K562 (cell line): ENCODE measurements at regions not wholly inside any gene's neighbourhood (a gene's known extent, or its start where the extent isn't known, plus 50 kb on each side); places are given as distances from the start of the nearest gene placed in this dataset.

Experiments used
- MEF2A ChIP-seq: IDR thresholded peaks from 2 replicates; pipeline ENCODE4 v1.6.1; 2011; ENCODE audit warnings: low read depth, mild to moderate bottlenecking, low read length, moderate library complexity; ENCODE audit not compliant: control insufficient read depth
- NCOR1 ChIP-seq: fragments of 450-650 bp; IDR thresholded peaks from 2 replicates; pipeline ENCODE4 v1.6.1; 2016; ENCODE audit warnings: mild to moderate bottlenecking, moderate library complexity
- PYGO2 ChIP-seq: fragments of 450-650 bp; IDR thresholded peaks from 2 replicates; pipeline ENCODE4 v1.6.1; 2016; ENCODE audit warnings: mild to moderate bottlenecking, missing genetic modification characterization, moderate library complexity, missing compliant biosample characterization
- ZZZ3 ChIP-seq: fragments of 450-650 bp; IDR thresholded peaks from 2 replicates; pipeline ENCODE4 v1.6.1; 2016; ENCODE audit warnings: antibody characterized with exemption, mild to moderate bottlenecking, moderate library complexity
- TF ChIP-seq, protein P1 (sequence below), 2 experiments: fragments of 450-650 bp; formaldehyde crosslinking in 1 of 2; IDR thresholded peaks; 2 replicates each; pipeline versions ENCODE4 v1.4.0 to v1.6.1; 2014 to 2020; ENCODE audit warnings: mild to moderate bottlenecking in 2 of 2, borderline replicate concordance in 1 of 2, low read depth in 1 of 2
- TF ChIP-seq, protein P2 (sequence below): sonication (generic); formaldehyde crosslinking; IDR thresholded peaks from 2 replicates; pipeline ENCODE4 v1.8.0; 2022; ENCODE audit warnings: mild to moderate bottlenecking, missing genetic modification reagents

GRCh38 chr2:114213808-114214207 lies 228.6 kb upstream of the DPP10 start (continued):
- TF ChIP-seq, protein P1, sequence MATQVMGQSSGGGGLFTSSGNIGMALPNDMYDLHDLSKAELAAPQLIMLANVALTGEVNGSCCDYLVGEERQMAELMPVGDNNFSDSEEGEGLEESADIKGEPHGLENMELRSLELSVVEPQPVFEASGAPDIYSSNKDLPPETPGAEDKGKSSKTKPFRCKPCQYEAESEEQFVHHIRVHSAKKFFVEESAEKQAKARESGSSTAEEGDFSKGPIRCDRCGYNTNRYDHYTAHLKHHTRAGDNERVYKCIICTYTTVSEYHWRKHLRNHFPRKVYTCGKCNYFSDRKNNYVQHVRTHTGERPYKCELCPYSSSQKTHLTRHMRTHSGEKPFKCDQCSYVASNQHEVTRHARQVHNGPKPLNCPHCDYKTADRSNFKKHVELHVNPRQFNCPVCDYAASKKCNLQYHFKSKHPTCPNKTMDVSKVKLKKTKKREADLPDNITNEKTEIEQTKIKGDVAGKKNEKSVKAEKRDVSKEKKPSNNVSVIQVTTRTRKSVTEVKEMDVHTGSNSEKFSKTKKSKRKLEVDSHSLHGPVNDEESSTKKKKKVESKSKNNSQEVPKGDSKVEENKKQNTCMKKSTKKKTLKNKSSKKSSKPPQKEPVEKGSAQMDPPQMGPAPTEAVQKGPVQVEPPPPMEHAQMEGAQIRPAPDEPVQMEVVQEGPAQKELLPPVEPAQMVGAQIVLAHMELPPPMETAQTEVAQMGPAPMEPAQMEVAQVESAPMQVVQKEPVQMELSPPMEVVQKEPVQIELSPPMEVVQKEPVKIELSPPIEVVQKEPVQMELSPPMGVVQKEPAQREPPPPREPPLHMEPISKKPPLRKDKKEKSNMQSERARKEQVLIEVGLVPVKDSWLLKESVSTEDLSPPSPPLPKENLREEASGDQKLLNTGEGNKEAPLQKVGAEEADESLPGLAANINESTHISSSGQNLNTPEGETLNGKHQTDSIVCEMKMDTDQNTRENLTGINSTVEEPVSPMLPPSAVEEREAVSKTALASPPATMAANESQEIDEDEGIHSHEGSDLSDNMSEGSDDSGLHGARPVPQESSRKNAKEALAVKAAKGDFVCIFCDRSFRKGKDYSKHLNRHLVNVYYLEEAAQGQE (IDR thresholded peaks at IDR 0.05; ENCODE audit: borderline replicate concordance), result no peak
- TF ChIP-seq, protein P1 (CRISPR knock-in tag; IDR thresholded peaks at IDR 0.05; ENCODE audit: low read depth), result no peak
- TF ChIP-seq, protein P2, sequence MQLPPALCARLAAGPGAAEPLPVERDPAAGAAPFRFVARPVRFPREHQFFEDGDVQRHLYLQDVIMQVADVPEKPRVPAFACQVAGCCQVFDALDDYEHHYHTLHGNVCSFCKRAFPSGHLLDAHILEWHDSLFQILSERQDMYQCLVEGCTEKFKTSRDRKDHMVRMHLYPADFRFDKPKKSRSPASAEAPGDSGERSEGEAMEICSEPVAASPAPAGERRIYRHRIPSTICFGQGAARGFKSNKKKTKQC (CRISPR knock-in tag), result no peak
- TF ChIP-seq MEF2A (no peak), NCOR1 (no peak), PYGO2 (tag) (no peak), ZZZ3 (no peak)
